OCI-LY1 (cell line): ENCODE measurements at regions not wholly inside any gene's neighbourhood (a gene's known extent, or its start where the extent isn't known, plus 50 kb on each side); places are given as distances from the start of the nearest gene placed in this dataset.

ENCODE experiments used
- CTCF ChIP-seq: fragments of 200-600 bp; sonication (generic), shearing (Covaris generic); IDR thresholded peaks from 2 replicates; pipeline ENCODE4 v1.5.1; 2017; ENCODE audit warnings: mild to moderate bottlenecking, antibody characterized with exemption, low read length, moderate library complexity, mixed read lengths
- EZH2 ChIP-seq: fragments of 200-600 bp; sonication (generic), shearing (Covaris generic); IDR thresholded peaks from 2 replicates; pipeline ENCODE4 v1.8.0; 2017; ENCODE audit warnings: borderline replicate concordance, mixed run types, mild to moderate bottlenecking, antibody characterized with exemption, low read length, moderate library complexity, mixed read lengths

GRCh38 chr4:149234798-149235197 lies 580.8 kb downstream of the IQCM start:
- no peak for TF ChIP-seq CTCF
- TF ChIP-seq EZH2, result no peak
